Lung (tissue), 11 donors: ENCODE measurements at regions not wholly inside any gene's neighbourhood (a gene's known extent, or its start where the extent isn't known, plus 50 kb on each side); places are given as distances from the start of the nearest gene placed in this dataset.
A peak's percentile ranks its signal among the peaks of the same experiment; 100 is the strongest.

Experiments
- ATAC-seq: fragments of 200-7000 bp; cut with Tn5 transposase; one replicate; pipeline ENCODE4 v1.9.1; 2020; ENCODE audit warnings: moderate number of reproducible peaks; ENCODE audit not compliant: insufficient read depth, low FRiP score
- DNase-seq, 3 donors: peaks; one replicate each; pipeline ENCODE4 v3.0.0-alpha.2; 2013 to 2017
- H3K27ac ChIP-seq, 2 donors: one replicate each; pipeline ENCODE4 v1.5.1; 2013; ENCODE audit warnings: mild to moderate bottlenecking in 2 of 2, moderate library complexity in 2 of 2, control low read depth in 1 of 2, inconsistent platforms in 1 of 2, low read depth in 1 of 2, low read length in 1 of 2
- H3K27me3 ChIP-seq, 3 donors: one replicate each; pipeline ENCODE4 v1.5.1; 2013; ENCODE audit warnings: low read length in 2 of 3; ENCODE audit not compliant: control insufficient read depth in 3 of 3, insufficient read depth in 3 of 3
- H3K36me3 ChIP-seq, 4 donors: one replicate each; pipeline ENCODE4 v1.5.1; 2013; ENCODE audit warnings: low read length in 4 of 4, mild to moderate bottlenecking in 1 of 4, moderate library complexity in 1 of 4; ENCODE audit not compliant: control insufficient read depth in 4 of 4, insufficient read depth in 4 of 4
- H3K4me1 ChIP-seq, 5 donors: one replicate each; pipeline ENCODE4 v1.5.1; 2013; ENCODE audit warnings: low read length in 5 of 5, mild to moderate bottlenecking in 2 of 5, moderate library complexity in 1 of 5; ENCODE audit not compliant: control insufficient read depth in 5 of 5, insufficient read depth in 5 of 5
- H3K4me3 ChIP-seq: one replicate; pipeline ENCODE4 v1.5.1; 2013; ENCODE audit warnings: mild to moderate bottlenecking, control low read depth, moderate library complexity
- H3K9ac ChIP-seq, 2 donors: one replicate each; pipeline ENCODE4 v1.5.1; 2013; ENCODE audit warnings: low read length in 2 of 2, control low read depth in 1 of 2; ENCODE audit not compliant: insufficient read depth in 1 of 2
- H3K9me3 ChIP-seq, 4 donors: one replicate each; pipeline ENCODE4 v1.5.1; 2013; ENCODE audit warnings: low read length in 3 of 4, mild to moderate bottlenecking in 1 of 4, moderate library complexity in 1 of 4; ENCODE audit not compliant: control insufficient read depth in 4 of 4, insufficient read depth in 3 of 4
- WGBS, 2 donors: extraction: QIAGEN DNeasy Blood & Tissue Kit; methylation state at CpG; one replicate each; pipeline ENCODE4 v1.1.7; 2013; 5-methylcytosine and 5-hydroxymethylcytosine counted together
- TF ChIP-seq, protein P1 (sequence below): IDR thresholded peaks from 2 replicates; pipeline ENCODE4 v1.5.1; 2012; ENCODE audit warnings: mild to moderate bottlenecking; ENCODE audit errors: control extremely low read depth, extremely low read depth
- donor health status: control.
- donor health status: control.
- donor health status: Bipolar disorder and iron deficiency.
- donor health status: healthy.
- donor health status: DM: yes; HTN: yes; CAD: no.

DNA sequence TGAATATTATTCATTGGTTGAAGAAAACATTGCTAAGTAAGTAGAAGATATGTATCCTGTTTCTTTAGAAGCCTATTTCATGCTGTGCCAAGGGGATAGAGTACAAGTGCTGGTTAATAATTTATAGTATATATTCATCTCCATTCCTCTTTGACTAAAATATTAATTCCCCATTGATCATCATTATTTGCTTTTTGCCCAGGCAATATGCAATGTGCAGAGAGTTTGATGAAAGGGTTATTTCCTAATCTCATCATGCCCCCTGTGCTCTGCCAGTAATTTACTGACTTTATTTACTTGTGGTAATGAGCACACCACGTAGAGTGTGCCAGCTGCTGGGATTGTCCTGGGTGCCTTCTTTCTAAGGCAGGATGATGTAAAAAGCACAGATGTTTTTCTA is 180.9 kb downstream of the REEP3 start:
- H3K4me1 ChIP-seq = peaks cover 5 to 25% (median 13%) of the 10 kb centered on the region in 5 donors
- no peak for DNase-seq
- H3K27ac ChIP-seq = no peak overlapping the region

DNA sequence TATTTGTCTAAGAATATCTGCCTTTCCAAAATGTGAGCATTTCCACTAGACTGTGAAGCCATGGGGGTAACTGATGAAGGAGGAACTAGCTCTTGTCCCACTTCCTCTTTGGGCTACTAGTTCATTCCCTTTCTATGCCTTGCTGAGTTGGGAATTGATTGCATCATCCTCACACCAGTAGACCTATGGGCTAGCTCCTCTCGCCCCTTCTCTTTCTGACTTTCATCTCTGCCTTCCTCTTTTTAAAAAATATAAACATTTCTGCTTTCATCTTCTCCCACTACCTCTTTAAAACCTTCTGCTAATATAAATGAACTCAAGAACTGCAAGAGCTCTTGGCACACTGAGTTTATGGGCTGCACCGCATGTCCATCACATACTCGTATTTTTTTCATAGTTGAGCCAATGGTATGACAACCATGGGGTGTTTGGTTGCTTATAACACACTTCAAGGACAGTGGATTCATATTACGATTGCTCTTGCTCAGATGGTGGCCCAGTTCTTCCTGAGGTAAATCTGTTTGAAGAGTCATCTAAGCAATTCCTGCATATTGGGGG is 182.0 kb downstream of the REEP3 start:
- TF ChIP-seq, protein P1, sequence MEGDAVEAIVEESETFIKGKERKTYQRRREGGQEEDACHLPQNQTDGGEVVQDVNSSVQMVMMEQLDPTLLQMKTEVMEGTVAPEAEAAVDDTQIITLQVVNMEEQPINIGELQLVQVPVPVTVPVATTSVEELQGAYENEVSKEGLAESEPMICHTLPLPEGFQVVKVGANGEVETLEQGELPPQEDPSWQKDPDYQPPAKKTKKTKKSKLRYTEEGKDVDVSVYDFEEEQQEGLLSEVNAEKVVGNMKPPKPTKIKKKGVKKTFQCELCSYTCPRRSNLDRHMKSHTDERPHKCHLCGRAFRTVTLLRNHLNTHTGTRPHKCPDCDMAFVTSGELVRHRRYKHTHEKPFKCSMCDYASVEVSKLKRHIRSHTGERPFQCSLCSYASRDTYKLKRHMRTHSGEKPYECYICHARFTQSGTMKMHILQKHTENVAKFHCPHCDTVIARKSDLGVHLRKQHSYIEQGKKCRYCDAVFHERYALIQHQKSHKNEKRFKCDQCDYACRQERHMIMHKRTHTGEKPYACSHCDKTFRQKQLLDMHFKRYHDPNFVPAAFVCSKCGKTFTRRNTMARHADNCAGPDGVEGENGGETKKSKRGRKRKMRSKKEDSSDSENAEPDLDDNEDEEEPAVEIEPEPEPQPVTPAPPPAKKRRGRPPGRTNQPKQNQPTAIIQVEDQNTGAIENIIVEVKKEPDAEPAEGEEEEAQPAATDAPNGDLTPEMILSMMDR = no peak
- Histone ChIP-seq H3K4me3 (no peak overlapping the region), H3K9ac (no peak overlapping the region), H3K27me3 (no peaks in the 10 kb centered on the region), H3K4me1 (peaks cover 5 to 25% (median 13%) of the 10 kb centered on the region in 5 donors), H3K36me3 (no peaks in the 10 kb centered on the region), H3K9me3 (no peaks in the 10 kb centered on the region), H3K27ac (no peak overlapping the region)
- 50 to 71% methylated on average over 4 of the region's 4 CpGs for WGBS, 2 donors
- ATAC-seq = no peak
- peak in 2 of 3 donors; percentile 44 to 57 for DNase-seq

More for the DNA sequence above, 180.9 kb downstream of the REEP3 start:
- no peaks in the 10 kb centered on the region for H3K36me3 ChIP-seq
- no peak overlapping the region for H3K4me3 ChIP-seq
- TF ChIP-seq, protein P1 = no peak
- H3K9ac ChIP-seq = no peak overlapping the region
- no peak for ATAC-seq
- 15 to 24% methylated on average over 1 of the region's 1 CpG for WGBS, 2 donors
- no peaks in the 10 kb centered on the region for H3K9me3 ChIP-seq
- no peaks in the 10 kb centered on the region for H3K27me3 ChIP-seq

DNA sequence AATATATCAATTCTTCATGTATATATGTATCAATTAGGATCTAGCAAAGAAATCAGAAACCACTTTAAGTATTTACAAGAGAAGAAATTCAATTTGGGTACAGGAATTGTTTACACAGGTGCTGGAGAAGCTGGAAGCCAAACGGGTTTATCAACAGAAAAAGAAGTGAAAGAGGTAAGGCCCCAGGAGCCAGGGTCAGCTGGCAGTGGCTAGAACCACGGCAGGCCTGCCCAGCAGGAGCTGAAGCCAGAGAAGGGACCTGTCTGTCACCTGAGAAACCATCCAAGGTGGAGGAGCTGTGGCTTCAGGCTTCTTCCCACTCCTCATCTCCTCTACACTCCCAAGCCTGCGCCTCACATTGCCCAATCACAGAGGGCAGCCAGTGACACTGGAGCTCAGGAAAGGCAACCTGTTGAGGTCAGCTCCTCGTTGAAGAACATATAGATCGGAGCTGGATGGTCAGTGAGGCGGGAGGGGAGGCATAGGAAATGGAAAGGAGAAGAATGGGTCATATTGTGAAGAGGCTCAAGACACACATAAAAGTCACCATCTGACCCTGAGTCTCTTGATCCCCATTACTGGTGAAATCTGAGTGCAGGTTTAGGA is 182.6 kb downstream of the REEP3 start:
- no peak overlapping the region for H3K4me3 ChIP-seq
- H3K9me3 ChIP-seq = peaks cover 0 to 1% (median 0%) of the 10 kb centered on the region in 4 donors
- DNase-seq (no peak), ATAC-seq (no peak)
- H3K27ac ChIP-seq = no peak overlapping the region
- H3K4me1 ChIP-seq = peaks cover 6 to 25% (median 13%) of the 10 kb centered on the region in 5 donors
- TF ChIP-seq, protein P1 = no peak
- no peaks in the 10 kb centered on the region for H3K27me3 ChIP-seq
- no peak overlapping the region for H3K9ac ChIP-seq
- no peaks in the 10 kb centered on the region for H3K36me3 ChIP-seq
- WGBS, 2 donors = 74 to 81% methylated on average over 6 of the region's 6 CpGs
